H9 (cell line): ENCODE measurements at regions not wholly inside any gene's neighbourhood (a gene's known extent, or its start where the extent isn't known, plus 50 kb on each side); places are given as distances from the start of the nearest gene placed in this dataset.

ENCODE experiments used
- DNase-seq: peaks from one replicate; pipeline ENCODE4 v3.0.0-alpha.2; 2017
- H2AFZ ChIP-seq: one replicate; pipeline ENCODE4 v1.6.1; 2013; ENCODE audit warnings: mild to moderate bottlenecking, low read length, control low read depth, moderate library complexity
- H2AK5ac ChIP-seq: 2 replicates; pipeline ENCODE4 v1.6.1; 2013; ENCODE audit warnings: low read length, control low read depth, mixed read lengths; ENCODE audit not compliant: insufficient read length
- H2BK120ac ChIP-seq: one replicate; pipeline ENCODE4 v1.6.1; 2013; ENCODE audit warnings: low read depth, mild to moderate bottlenecking, low read length, control low read depth, inconsistent platforms; ENCODE audit not compliant: poor library complexity, severe bottlenecking
- H2BK12ac ChIP-seq: 2 replicates; pipeline ENCODE4 v1.6.1; 2013; ENCODE audit warnings: low read length, control low read depth, mixed read lengths, low read depth; ENCODE audit not compliant: insufficient read length
- H2BK15ac ChIP-seq: 2 replicates; pipeline ENCODE4 v1.6.1; 2013; ENCODE audit warnings: low read depth, low read length, control low read depth
- H2BK20ac ChIP-seq: one replicate; pipeline ENCODE4 v1.6.1; 2013; ENCODE audit warnings: low read depth, mild to moderate bottlenecking, low read length, control low read depth, inconsistent platforms; ENCODE audit not compliant: poor library complexity, severe bottlenecking
- H2BK5ac ChIP-seq: 2 replicates; pipeline ENCODE4 v1.6.1; 2013; ENCODE audit warnings: low read length, control low read depth, mixed read lengths; ENCODE audit not compliant: insufficient read length
- H3K14ac ChIP-seq: 2 replicates; pipeline ENCODE4 v1.6.1; 2013; ENCODE audit warnings: low read length, control low read depth; ENCODE audit not compliant: insufficient read depth
- H3K18ac ChIP-seq: 2 replicates; pipeline ENCODE4 v1.6.1; 2013; ENCODE audit warnings: low read depth, mild to moderate bottlenecking, mixed read lengths, low read length, control low read depth; ENCODE audit not compliant: insufficient read length
- H3K23ac ChIP-seq: 2 replicates; pipeline ENCODE4 v1.6.1; 2013; ENCODE audit warnings: low read length, control low read depth, mixed read lengths, low read depth; ENCODE audit not compliant: insufficient read length
- H3K23me2 ChIP-seq: 2 replicates; pipeline ENCODE4 v1.6.1; 2013; ENCODE audit warnings: low read depth, mild to moderate bottlenecking, mixed read lengths, low read length, control low read depth; ENCODE audit not compliant: insufficient read length, poor library complexity, severe bottlenecking
- H3K27ac ChIP-seq: 2 replicates; pipeline ENCODE4 v1.5.1; 2013; ENCODE audit warnings: low read length, control low read depth, mixed read lengths, low read depth; ENCODE audit not compliant: insufficient read length
- H3K27me3 ChIP-seq: 2 replicates; pipeline ENCODE4 v1.6.1; 2013; ENCODE audit warnings: low read length, control low read depth, inconsistent platforms; ENCODE audit not compliant: insufficient read depth
- H3K4ac ChIP-seq: 2 replicates; pipeline ENCODE4 v1.6.1; 2013; ENCODE audit warnings: low read depth, mild to moderate bottlenecking, control low read depth, inconsistent platforms, low read length, moderate library complexity
- H3K4me1 ChIP-seq: 2 replicates; pipeline ENCODE4 v1.6.1; 2013; ENCODE audit warnings: low read length, control low read depth, inconsistent platforms; ENCODE audit not compliant: insufficient read depth
- H3K4me2 ChIP-seq: 2 replicates; pipeline ENCODE4 v1.6.1; 2013; ENCODE audit warnings: low read length, control low read depth, mixed read lengths; ENCODE audit not compliant: insufficient read length, insufficient read depth
- H3K56ac ChIP-seq: 2 replicates; pipeline ENCODE4 v1.6.1; 2013; ENCODE audit warnings: low read depth, mild to moderate bottlenecking, mixed read lengths, low read length, control low read depth; ENCODE audit not compliant: insufficient read length
- H3K79me1 ChIP-seq: 2 replicates; pipeline ENCODE4 v1.6.1; 2013; ENCODE audit warnings: low read depth, mild to moderate bottlenecking, moderate library complexity, low read length, control low read depth, inconsistent platforms; ENCODE audit not compliant: insufficient read depth, poor library complexity, severe bottlenecking
- H3K79me2 ChIP-seq: 2 replicates; pipeline ENCODE4 v1.6.1; 2013; ENCODE audit warnings: low read length, control low read depth, inconsistent platforms; ENCODE audit not compliant: insufficient read depth
- H3K9ac ChIP-seq: 2 replicates; pipeline ENCODE4 v1.6.1; 2013; ENCODE audit warnings: low read length, control low read depth, mixed read lengths; ENCODE audit not compliant: insufficient read length; ENCODE audit errors: extremely low read depth
- H3K9me3 ChIP-seq: one replicate; pipeline ENCODE4 v1.6.1; 2013; ENCODE audit warnings: low read depth, low read length, inconsistent platforms; ENCODE audit not compliant: control insufficient read depth
- H3T11ph ChIP-seq: one replicate; pipeline ENCODE4 v1.6.1; 2013; ENCODE audit warnings: mild to moderate bottlenecking, low read length, control low read depth, inconsistent platforms
- H4K20me1 ChIP-seq: one replicate; pipeline ENCODE4 v1.6.1; 2013; ENCODE audit not compliant: control insufficient read depth, insufficient read length, insufficient read depth
- H4K5ac ChIP-seq: 2 replicates; pipeline ENCODE4 v1.6.1; 2013; ENCODE audit warnings: low read depth, mild to moderate bottlenecking, mixed read lengths, low read length, control low read depth; ENCODE audit not compliant: insufficient read length
- H4K8ac ChIP-seq: replicated peaks from 2 replicates; pipeline ENCODE4 v1.6.1; 2013; ENCODE audit warnings: low read length, control low read depth, mixed read lengths, low read depth; ENCODE audit not compliant: insufficient read length
- H4K91ac ChIP-seq: 2 replicates; pipeline ENCODE4 v1.6.1; 2013; ENCODE audit warnings: low read depth, mild to moderate bottlenecking, moderate library complexity, mixed read lengths, low read length, control low read depth; ENCODE audit not compliant: insufficient read length
- H3K27ac Mint-ChIP-seq, 3 experiments: 2 replicates in 2 of 3; 3 replicates in 1 of 3; pipeline ENCODE4 v1.8.0; 2020 to 2021; ENCODE audit warnings: mixed read lengths in 3 of 3, mild to moderate bottlenecking in 1 of 3, moderate library complexity in 1 of 3
- H3K27me3 Mint-ChIP-seq: 2 replicates; pipeline ENCODE4 v1.8.0; 2021; ENCODE audit warnings: low read depth, mild to moderate bottlenecking, moderate library complexity, mixed read lengths
- H3K36me3 Mint-ChIP-seq, 3 experiments: 2 replicates in 2 of 3; 3 replicates in 1 of 3; pipeline ENCODE4 v1.8.0; 2020 to 2021; ENCODE audit warnings: low read depth in 3 of 3, mixed read lengths in 3 of 3; ENCODE audit not compliant: insufficient read depth in 1 of 3
- H3K4me1 Mint-ChIP-seq, 2 experiments: 2 replicates each; pipeline ENCODE4 v1.8.0; 2020; ENCODE audit warnings: mixed read lengths in 2 of 2
- H3K4me3 Mint-ChIP-seq, 2 experiments: 2 replicates in 1 of 2; 3 replicates in 1 of 2; pipeline ENCODE4 v1.8.0; 2020 to 2021; ENCODE audit warnings: mild to moderate bottlenecking in 2 of 2, mixed read lengths in 2 of 2, moderate library complexity in 1 of 2
- H3K9me3 Mint-ChIP-seq, 2 experiments: 2 replicates in 1 of 2; 3 replicates in 1 of 2; pipeline ENCODE4 v1.8.0; 2020; ENCODE audit warnings: mild to moderate bottlenecking in 2 of 2, mixed read lengths in 2 of 2, moderate library complexity in 1 of 2
- WGBS: extraction: QIAGEN DNeasy Blood & Tissue Kit; methylation state at CpG from one replicate; pipeline ENCODE4 v1.1.7; 2013; ENCODE audit warnings: missing lambda C conversion rate, low lambda C conversion rate, mixed read lengths; ENCODE audit not compliant: insufficient read length; ENCODE audit errors: extremely low coverage; 5-methylcytosine and 5-hydroxymethylcytosine counted together
- TF ChIP-seq, protein P1 (sequence below): fragments of 200-600 bp; sonication (generic); conservative IDR thresholded peaks from 3 replicates; pipeline ENCODE4 v1.8.0; 2021; ENCODE audit warnings: antibody characterized with exemption, mild to moderate bottlenecking

DNA sequence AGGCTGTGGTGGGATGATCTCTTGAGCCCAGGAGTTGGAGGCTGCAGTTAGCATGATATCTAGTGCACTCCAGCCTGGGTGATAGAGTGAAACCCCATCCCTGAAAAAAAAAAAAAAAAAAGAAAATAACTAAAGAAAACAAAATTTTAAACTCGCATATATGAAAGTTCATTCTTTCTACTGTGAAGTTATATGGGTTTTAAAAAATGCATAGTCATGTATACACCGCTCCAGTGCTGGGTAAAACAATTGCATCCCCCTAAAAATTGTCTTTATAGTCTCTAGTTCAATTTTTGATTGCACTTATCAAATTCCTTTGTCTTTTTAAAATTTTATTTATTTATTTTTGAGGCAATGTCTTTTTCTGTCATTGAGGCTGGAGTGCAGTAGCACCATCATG is 65.0 kb upstream of the ACYP2 start:
- Histone ChIP-seq H3K23ac (no peak overlapping the region), H3K79me2 (no peaks in the 10 kb centered on the region), H3K4ac (no peak overlapping the region), H2BK120ac (no peak overlapping the region), H4K20me1 (no peaks in the 10 kb centered on the region), H3T11ph (no peak overlapping the region), H3K27me3 (no peaks in the 10 kb centered on the region), H3K9me3 (no peaks in the 10 kb centered on the region), H2BK20ac (no peak overlapping the region), H4K5ac (no peak overlapping the region), H2BK15ac (no peak overlapping the region), H4K91ac (no peak overlapping the region), H2AK5ac (no peak overlapping the region), H3K14ac (no peak overlapping the region), H3K4me2 (no peak overlapping the region), H3K56ac (no peak overlapping the region), H2BK12ac (no peak overlapping the region), H3K18ac (no peak overlapping the region), H2BK5ac (no peak overlapping the region), H2AFZ (no peak overlapping the region), H3K27ac (no peak overlapping the region), H3K4me1 (no peaks in the 10 kb centered on the region), H4K8ac (no peak overlapping the region), H3K9ac (no peak overlapping the region), H3K23me2 (no peaks in the 10 kb centered on the region), H3K79me1 (no peaks in the 10 kb centered on the region)
- TF ChIP-seq, protein P1, sequence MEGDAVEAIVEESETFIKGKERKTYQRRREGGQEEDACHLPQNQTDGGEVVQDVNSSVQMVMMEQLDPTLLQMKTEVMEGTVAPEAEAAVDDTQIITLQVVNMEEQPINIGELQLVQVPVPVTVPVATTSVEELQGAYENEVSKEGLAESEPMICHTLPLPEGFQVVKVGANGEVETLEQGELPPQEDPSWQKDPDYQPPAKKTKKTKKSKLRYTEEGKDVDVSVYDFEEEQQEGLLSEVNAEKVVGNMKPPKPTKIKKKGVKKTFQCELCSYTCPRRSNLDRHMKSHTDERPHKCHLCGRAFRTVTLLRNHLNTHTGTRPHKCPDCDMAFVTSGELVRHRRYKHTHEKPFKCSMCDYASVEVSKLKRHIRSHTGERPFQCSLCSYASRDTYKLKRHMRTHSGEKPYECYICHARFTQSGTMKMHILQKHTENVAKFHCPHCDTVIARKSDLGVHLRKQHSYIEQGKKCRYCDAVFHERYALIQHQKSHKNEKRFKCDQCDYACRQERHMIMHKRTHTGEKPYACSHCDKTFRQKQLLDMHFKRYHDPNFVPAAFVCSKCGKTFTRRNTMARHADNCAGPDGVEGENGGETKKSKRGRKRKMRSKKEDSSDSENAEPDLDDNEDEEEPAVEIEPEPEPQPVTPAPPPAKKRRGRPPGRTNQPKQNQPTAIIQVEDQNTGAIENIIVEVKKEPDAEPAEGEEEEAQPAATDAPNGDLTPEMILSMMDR: no peak
- no CpG with 5 or more reads among the region's 2 CpGs for WGBS
- H3K36me3 Mint-ChIP-seq: peaks cover 0 to 2% (median under 1%) of the 10 kb centered on the region in 3 experiments; a peak in 4 of 7 replicates
- H3K9me3 Mint-ChIP-seq: 0 out of 5 replicates have a peak, but pooled peaks cover 0 to 1% of the 10 kb centered on the region in 2 experiments
- no peak overlapping the region for H3K4me3 Mint-ChIP-seq
- no peak overlapping the region for H3K27ac Mint-ChIP-seq
- no peaks in the 10 kb centered on the region; the same call in 1 of the 2 replicates for H3K27me3 Mint-ChIP-seq
- DNase-seq: no peak
- peaks cover 4 to 6% of the 10 kb centered on the region in 2 experiments; a peak in 3 of 4 replicates for H3K4me1 Mint-ChIP-seq
